DOHH2 (cell line): ENCODE measurements at regions not wholly inside any gene's neighbourhood (a gene's known extent, or its start where the extent isn't known, plus 50 kb on each side); places are given as distances from the start of the nearest gene placed in this dataset.

Experiments
- H3F3A ChIP-seq: fragments of 200-600 bp; sonication (generic), shearing (Covaris generic); 2 replicates; pipeline ENCODE4 v1.6.0; 2016; ENCODE audit warnings: antibody characterized with exemption, mild to moderate bottlenecking; ENCODE audit not compliant: control insufficient read depth, insufficient read depth
- H3K27ac ChIP-seq: fragments of 200-600 bp; sonication (generic); 2 replicates; pipeline ENCODE4 v1.5.1; 2014; ENCODE audit warnings: low read depth, mild to moderate bottlenecking, low read length, moderate library complexity
- H3K27me3 ChIP-seq: fragments of 200-600 bp; sonication (generic); 2 replicates; pipeline ENCODE4 v1.6.1; 2014; ENCODE audit warnings: mild to moderate bottlenecking, low read length, mixed read lengths; ENCODE audit not compliant: control insufficient read depth
- H3K36me3 ChIP-seq: fragments of 200-600 bp; sonication (generic); 2 replicates; pipeline ENCODE4 v1.6.1; 2014; ENCODE audit warnings: mild to moderate bottlenecking, low read length, moderate library complexity, mixed read lengths; ENCODE audit not compliant: control insufficient read depth
- H3K4me1 ChIP-seq: fragments of 200-600 bp; sonication (generic); 2 replicates; pipeline ENCODE4 v1.6.1; 2014; ENCODE audit warnings: mild to moderate bottlenecking, low read length, mixed read lengths; ENCODE audit not compliant: control insufficient read depth
- H3K4me2 ChIP-seq: fragments of 200-600 bp; sonication (generic); 2 replicates; pipeline ENCODE4 v1.6.0; 2014; ENCODE audit warnings: mild to moderate bottlenecking, low read length, moderate library complexity
- H3K4me3 ChIP-seq: fragments of 200-600 bp; sonication (generic); 2 replicates; pipeline ENCODE4 v1.5.1; 2014; ENCODE audit warnings: mild to moderate bottlenecking, low read length, mixed read lengths
- H3K79me2 ChIP-seq: fragments of 200-600 bp; sonication (generic); 2 replicates; pipeline ENCODE4 v1.6.1; 2014; ENCODE audit warnings: mild to moderate bottlenecking, low read length, mixed read lengths; ENCODE audit not compliant: control insufficient read depth
- H3K9me2 ChIP-seq: fragments of 200-600 bp; sonication (generic); replicated peaks from 2 replicates; pipeline ENCODE4 v1.6.1; 2014; ENCODE audit warnings: mild to moderate bottlenecking, low read length, mixed read lengths; ENCODE audit not compliant: control insufficient read depth
- H3K9me3 ChIP-seq: fragments of 200-600 bp; sonication (generic); 2 replicates; pipeline ENCODE4 v1.6.1; 2014; ENCODE audit warnings: antibody characterized with exemption, low read length, mixed read lengths; ENCODE audit not compliant: control insufficient read depth, insufficient read depth
- H4K20me1 ChIP-seq: fragments of 200-600 bp; sonication (generic); 2 replicates; pipeline ENCODE4 v1.6.0; 2014; ENCODE audit warnings: low read depth, mild to moderate bottlenecking, antibody characterized with exemption, low read length, moderate library complexity; ENCODE audit not compliant: control insufficient read depth, insufficient read depth
- CTCF ChIP-seq: fragments of 200-600 bp; sonication (generic); IDR thresholded peaks from one replicate; pipeline ENCODE4 v1.5.1; 2014; ENCODE audit warnings: antibody characterized with exemption, mild to moderate bottlenecking, low read depth, low read length; ENCODE audit not compliant: poor library complexity, severe bottlenecking
- EZH2phosphoT487 ChIP-seq: fragments of 200-600 bp; sonication (generic); IDR thresholded peaks from 2 replicates; pipeline ENCODE4 v1.6.1; 2017; ENCODE audit warnings: borderline replicate concordance, mild to moderate bottlenecking, antibody characterized with exemption, low read length, moderate library complexity, mixed read lengths

GRCh38 chr12:126361804-126362203, 1296.6 kb downstream of the AACS start:
- no peaks in the 10 kb centered on the region for H3K9me3 ChIP-seq
- H3K27ac ChIP-seq, result no peak overlapping the region
- H3K4me3 ChIP-seq, result no peak overlapping the region
- H3K79me2 ChIP-seq, result no peaks in the 10 kb centered on the region
- no peak for TF ChIP-seq EZH2phosphoT487
- no peak for TF ChIP-seq CTCF
- no peaks in the 10 kb centered on the region for H4K20me1 ChIP-seq
- no peaks in the 10 kb centered on the region for H3K36me3 ChIP-seq
- H3K9me2 ChIP-seq, result no peaks in the 10 kb centered on the region
- no peaks in the 10 kb centered on the region for H3K4me1 ChIP-seq
- no peak overlapping the region for H3K4me2 ChIP-seq
- no peaks in the 10 kb centered on the region for H3F3A ChIP-seq
- no peaks in the 10 kb centered on the region for H3K27me3 ChIP-seq

- H3K27me3 ChIP-seq, result no peaks in the 10 kb centered on the region
- no peaks in the 10 kb centered on the region for H3K9me2 ChIP-seq
- no peak overlapping the region for H3K4me3 ChIP-seq
- no peaks in the 10 kb centered on the region for H3K9me3 ChIP-seq
- H3K4me2 ChIP-seq, result no peak overlapping the region
- H4K20me1 ChIP-seq, result no peaks in the 10 kb centered on the region
- no peaks in the 10 kb centered on the region for H3K36me3 ChIP-seq
- H3F3A ChIP-seq, result no peaks in the 10 kb centered on the region
- no peak overlapping the region for H3K27ac ChIP-seq
- H3K4me1 ChIP-seq, result no peaks in the 10 kb centered on the region
- H3K79me2 ChIP-seq, result no peaks in the 10 kb centered on the region
- TF ChIP-seq CTCF (no peak), EZH2phosphoT487 (no peak)
Measured at GRCh38 chr12:126362493-126362892, 1297.3 kb downstream of the AACS start.

- Histone ChIP-seq H3K4me3 (no peak overlapping the region), H3K4me1 (no peaks in the 10 kb centered on the region), H3K27ac (no peak overlapping the region)
Measured at GRCh38 chr12:126362964-126363363, 1297.7 kb downstream of the AACS start.

More at GRCh38 chr12:126362964-126363363, 1297.7 kb downstream of the AACS start:
- Histone ChIP-seq H3K4me2 (no peak overlapping the region), H3K9me3 (no peaks in the 10 kb centered on the region), H4K20me1 (no peaks in the 10 kb centered on the region), H3K36me3 (no peaks in the 10 kb centered on the region), H3K9me2 (no peaks in the 10 kb centered on the region), H3F3A (no peaks in the 10 kb centered on the region), H3K27me3 (no peaks in the 10 kb centered on the region), H3K79me2 (no peaks in the 10 kb centered on the region)
- no peak for TF ChIP-seq EZH2phosphoT487
- TF ChIP-seq CTCF, result no peak
